Hematopoietic multipotent progenitor cell treated with erythropoietin and hydrocortisone succinate and interleukin-3 and kit ligand, for 4 days (in vitro differentiated cells): ENCODE measurements at regions not wholly inside any gene's neighbourhood (a gene's known extent, or its start where the extent isn't known, plus 50 kb on each side); places are given as distances from the start of the nearest gene placed in this dataset.

Experiments
- DNase-seq: peaks from one replicate; pipeline ENCODE4 v3.0.0-alpha.2; 2015

GRCh38 chr9:88697764-88698432 is 162.9 kb downstream of the NXNL2 start:
- no peak for DNase-seq

- DNase-seq, result no peak
Measured at GRCh38 chr9:88702985-88703384, 168.0 kb downstream of the NXNL2 start.

- DNase-seq, result peak; percentile 4
Measured at GRCh38 chr9:88706193-88707113, 171.5 kb downstream of the NXNL2 start.

- no peak for DNase-seq
Measured at GRCh38 chr9:88710449-88710848, 175.5 kb downstream of the NXNL2 start.

GRCh38 chr9:88711719-88712118 is 176.7 kb downstream of the NXNL2 start:
- no peak for DNase-seq

- DNase-seq, result no peak
Measured at GRCh38 chr9:88712484-88712883, 177.5 kb downstream of the NXNL2 start.

GRCh38 chr9:88713010-88713409 is 178.0 kb downstream of the NXNL2 start:
- DNase-seq, result no peak

- DNase-seq, result no peak
Measured at GRCh38 chr9:88716596-88717290, 181.8 kb downstream of the NXNL2 start.

- no peak for DNase-seq
Measured at GRCh38 chr9:88721025-88721424, 186.0 kb downstream of the NXNL2 start.

GRCh38 chr9:88721495-88722279 is 186.7 kb downstream of the NXNL2 start:
- DNase-seq, result no peak

GRCh38 chr9:88722753-88723152 is 187.8 kb downstream of the NXNL2 start:
- peak; percentile 43 for DNase-seq

GRCh38 chr9:88723751-88724150 is 188.8 kb downstream of the NXNL2 start:
- no peak for DNase-seq

GRCh38 chr9:88724331-88724730 is 189.4 kb downstream of the NXNL2 start:
- DNase-seq, result no peak

- no peak for DNase-seq
Measured at GRCh38 chr9:88725300-88726019, 190.5 kb downstream of the NXNL2 start.

- DNase-seq, result no peak
Measured at GRCh38 chr9:88726803-88727202, 191.8 kb downstream of the NXNL2 start.

- DNase-seq, result no peak
Measured at GRCh38 chr9:88730780-88731179, 195.8 kb downstream of the NXNL2 start.

GRCh38 chr9:88732128-88732527 is 197.2 kb downstream of the NXNL2 start:
- no peak for DNase-seq

- DNase-seq, result no peak
Measured at GRCh38 chr9:88733651-88734421, 198.9 kb downstream of the NXNL2 start.

- no peak for DNase-seq
Measured at GRCh38 chr9:88734527-88734926, 199.5 kb downstream of the NXNL2 start.

- no peak for DNase-seq
Measured at GRCh38 chr9:88736136-88736637, 201.2 kb downstream of the NXNL2 start.

- DNase-seq, result no peak
Measured at GRCh38 chr9:88737031-88737430, 202.1 kb downstream of the NXNL2 start.
